ENCODE measurements at regions not wholly inside any gene's neighbourhood (a gene's known extent, or its start where the extent isn't known, plus 50 kb on each side); places are given as distances from the start of the nearest gene placed in this dataset.

GRCh38 chr11:70700871-70701270, 302.5 kb downstream of the CTTN start:
- no peak for DNase-seq (ENCODE audit: low spot score)

- no peak for DNase-seq (ENCODE audit: low spot score)
Observed at GRCh38 chr11:70702040-70702648, 303.8 kb downstream of the CTTN start.

- DNase-seq (ENCODE audit: low spot score), result no peak
Observed at GRCh38 chr11:70703141-70704064, 305.1 kb downstream of the CTTN start.

GRCh38 chr11:70705097-70705496, 306.8 kb downstream of the CTTN start:
- no peak for DNase-seq (ENCODE audit: low spot score)

- no peak for DNase-seq (ENCODE audit: low spot score)
Observed at GRCh38 chr11:70705930-70706329, 307.6 kb downstream of the CTTN start.

GRCh38 chr11:70707821-70708220, 309.5 kb downstream of the CTTN start:
- no peak for DNase-seq (ENCODE audit: low spot score)

- DNase-seq (ENCODE audit: low spot score), result no peak
Observed at GRCh38 chr11:70709596-70709995, 311.3 kb downstream of the CTTN start.

- no peak for DNase-seq (ENCODE audit: low spot score)
Observed at GRCh38 chr11:70710192-70710591, 311.9 kb downstream of the CTTN start.

- DNase-seq (ENCODE audit: low spot score), result no peak
Observed at GRCh38 chr11:70710601-70711000, 312.3 kb downstream of the CTTN start.

- no peak for DNase-seq (ENCODE audit: low spot score)
Observed at GRCh38 chr11:70711095-70711910, 313.0 kb downstream of the CTTN start.

GRCh38 chr11:70711911-70712185, 313.5 kb downstream of the CTTN start:
- DNase-seq (ENCODE audit: low spot score), result no peak

GRCh38 chr11:70712471-70712870, 314.1 kb downstream of the CTTN start:
- DNase-seq (ENCODE audit: low spot score), result no peak

- DNase-seq (ENCODE audit: low spot score), result no peak
Observed at GRCh38 chr11:70713086-70713835, 314.9 kb downstream of the CTTN start.

GRCh38 chr11:70713988-70714665, 315.8 kb downstream of the CTTN start:
- DNase-seq (ENCODE audit: low spot score), result no peak

GRCh38 chr11:70715166-70715951, 317.0 kb downstream of the CTTN start:
- DNase-seq (ENCODE audit: low spot score), result no peak

- DNase-seq (ENCODE audit: low spot score), result no peak
Observed at GRCh38 chr11:70716216-70716615, 317.9 kb downstream of the CTTN start.

GRCh38 chr11:70716986-70717775, 318.9 kb downstream of the CTTN start:
- DNase-seq (ENCODE audit: low spot score), result no peak

GRCh38 chr11:70717936-70718595, 319.7 kb downstream of the CTTN start:
- no peak for DNase-seq (ENCODE audit: low spot score)

- DNase-seq (ENCODE audit: low spot score), result no peak
Observed at GRCh38 chr11:70719516-70719915, 321.2 kb downstream of the CTTN start.
